Skin epidermis (tissue), 12 donors: ENCODE measurements at regions not wholly inside any gene's neighbourhood (a gene's known extent, or its start where the extent isn't known, plus 50 kb on each side); places are given as distances from the start of the nearest gene placed in this dataset.

Experiments used
- H3K27ac ChIP-seq, 21 experiments: fragments of 200-600 bp; sonication (generic) in 11 of 21; one replicate each; pipeline ENCODE4 v1.5.0; 2020; ENCODE audit warnings: mild to moderate bottlenecking in 3 of 21, inconsistent platforms in 2 of 21, moderate library complexity in 2 of 21
- H3K4me3 ChIP-seq, 7 experiments: fragments of 200-600 bp; sonication (generic) in 2 of 7; one replicate each; pipeline ENCODE4 v1.5.0; 2020; ENCODE audit warnings: inconsistent platforms in 2 of 7, mild to moderate bottlenecking in 2 of 7, moderate library complexity in 1 of 7

DNA sequence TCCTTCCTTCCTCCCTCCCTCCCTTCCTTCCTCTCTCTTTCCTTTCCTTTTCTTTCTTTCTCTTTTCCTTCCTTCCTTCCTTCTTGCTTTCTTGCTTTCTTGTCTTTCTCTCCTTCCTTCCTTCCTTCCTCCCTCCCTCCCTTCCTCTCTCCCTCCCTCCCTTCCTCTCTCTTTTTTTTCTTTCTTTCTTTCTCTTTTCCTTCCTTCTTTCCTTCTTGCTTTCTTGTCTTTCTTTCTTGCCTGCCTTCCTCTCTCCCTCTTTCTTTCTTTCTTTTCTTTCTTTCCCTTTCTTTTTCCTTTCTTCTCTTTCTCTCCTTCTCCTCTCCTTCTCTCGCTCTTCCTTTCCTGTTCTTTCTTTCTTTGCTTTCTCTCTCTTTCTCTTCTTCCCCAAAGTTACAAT, 728.4 kb upstream of the ADAMTS5 start:
- no peak overlapping the region for H3K27ac ChIP-seq
- H3K4me3 ChIP-seq = no peak overlapping the region

DNA sequence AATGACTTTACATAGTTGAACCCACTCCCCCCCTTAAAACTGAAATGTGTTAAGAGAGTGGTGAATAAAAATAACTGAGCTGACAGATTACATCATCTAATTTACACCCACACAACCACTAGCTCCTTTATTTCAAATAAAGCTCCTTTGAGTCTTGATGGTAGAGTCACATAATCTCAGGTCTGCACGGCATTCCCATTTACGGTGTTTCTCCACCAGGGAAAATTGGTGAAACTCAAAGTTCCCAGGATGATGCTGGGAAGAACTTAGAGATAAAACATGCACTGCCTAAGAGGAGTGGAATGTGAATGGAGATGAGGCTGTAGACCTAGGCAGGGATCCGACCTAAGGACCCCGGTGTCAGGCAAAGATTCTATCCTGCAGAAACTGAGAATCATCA, 727.8 kb upstream of the ADAMTS5 start:
- Histone ChIP-seq H3K27ac (no peak overlapping the region), H3K4me3 (no peak overlapping the region)

DNA sequence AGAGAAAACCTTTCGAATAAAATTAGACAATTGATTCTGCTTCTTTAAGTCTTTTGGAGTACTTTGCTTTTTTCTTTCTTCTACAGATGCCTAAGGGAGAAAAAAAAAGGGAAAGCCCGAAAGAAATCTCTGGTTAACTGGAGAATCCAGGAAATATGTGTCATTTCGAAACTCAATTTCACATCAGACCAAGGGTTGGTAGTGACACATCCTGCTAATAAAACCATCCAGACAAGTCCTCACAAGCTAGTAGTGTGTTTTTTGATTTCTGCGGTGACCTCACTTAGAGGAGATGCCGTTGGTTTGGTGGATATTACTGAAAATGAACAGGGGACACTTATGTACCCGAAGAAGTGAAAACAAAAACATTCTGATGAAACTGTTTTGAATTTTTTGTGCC, 726.5 kb upstream of the ADAMTS5 start:
- peak overlapping the region in 7 of 21 experiments; percentile 18 to 58 (median 42) for H3K27ac ChIP-seq
- H3K4me3 ChIP-seq = no peak overlapping the region

DNA sequence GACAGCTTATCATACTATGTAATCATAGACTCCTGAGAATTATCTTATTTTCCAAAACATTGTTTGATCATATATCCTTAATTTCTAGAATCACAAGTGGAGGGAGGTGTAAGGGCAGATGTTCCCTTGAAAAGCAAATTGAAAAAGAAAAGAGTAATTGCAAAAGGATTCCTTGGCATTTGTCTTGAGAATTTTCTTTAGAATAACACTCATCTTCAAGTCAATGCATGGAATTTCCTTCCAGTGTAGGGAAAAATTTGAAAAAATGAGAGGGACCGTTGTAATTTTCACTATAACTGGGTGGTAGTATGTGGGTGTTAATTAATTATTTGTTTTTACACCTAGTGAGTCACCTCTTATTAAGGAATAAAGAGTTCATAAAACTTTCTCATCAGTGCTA, 724.6 kb upstream of the ADAMTS5 start:
- no peak overlapping the region for H3K27ac ChIP-seq
- no peak overlapping the region for H3K4me3 ChIP-seq

DNA sequence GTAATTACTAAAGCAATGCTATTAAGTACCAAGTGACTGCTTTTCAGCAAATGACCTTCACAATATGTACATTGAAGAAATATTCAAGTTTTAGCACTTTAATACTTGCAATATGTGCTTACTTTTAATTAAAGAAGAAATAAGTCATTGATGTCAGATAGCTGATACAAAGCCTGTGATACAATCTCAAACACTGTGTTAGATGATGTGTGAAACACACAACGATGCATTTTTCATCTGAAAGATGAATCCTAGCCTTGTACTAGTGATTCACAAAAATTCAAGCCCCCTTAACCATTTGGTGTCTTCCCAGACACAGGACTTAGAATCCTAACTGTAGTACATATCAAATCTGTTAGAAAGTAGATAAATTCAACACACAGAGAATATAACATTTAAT, 724.1 kb upstream of the ADAMTS5 start:
- Histone ChIP-seq H3K27ac (no peak overlapping the region), H3K4me3 (no peak overlapping the region)

DNA sequence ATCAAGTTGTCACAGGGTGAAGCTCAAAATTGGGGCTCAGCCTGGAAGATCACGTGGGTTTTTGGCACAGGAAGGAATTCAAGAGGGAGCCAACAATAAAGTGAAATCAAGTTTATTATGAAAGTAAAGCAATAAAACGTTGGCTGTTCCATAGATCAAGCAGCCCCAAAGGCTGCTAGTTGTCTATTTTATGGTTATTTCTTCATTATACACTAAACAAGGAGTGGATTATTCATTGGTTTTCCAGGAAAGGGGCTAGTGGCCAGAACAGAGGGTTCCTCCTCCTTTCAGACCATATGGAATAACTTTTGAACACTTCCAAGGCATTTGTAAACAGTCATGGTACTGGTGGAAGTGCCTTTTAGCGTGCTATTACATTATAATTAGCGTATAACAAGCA, 723.5 kb upstream of the ADAMTS5 start:
- Histone ChIP-seq H3K4me3 (no peak overlapping the region), H3K27ac (no peak overlapping the region)

DNA sequence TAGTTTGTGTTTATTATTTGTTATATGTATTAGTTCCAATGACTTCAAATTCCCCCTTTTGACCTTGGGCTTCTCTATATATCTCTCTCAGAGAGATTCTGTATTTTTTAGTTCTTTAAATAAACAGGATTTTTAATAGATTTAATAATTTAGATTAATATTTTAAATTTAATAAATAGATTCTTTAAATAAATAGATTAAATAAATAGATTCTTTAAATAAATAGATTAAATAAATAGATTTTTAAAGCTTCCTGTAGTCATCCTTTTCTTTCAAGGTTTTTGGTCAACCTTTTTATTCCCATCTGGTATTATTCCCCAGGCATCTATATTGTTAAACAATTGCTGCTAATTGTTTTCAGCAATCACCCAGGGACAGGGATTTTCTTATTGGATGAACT, 721.9 kb upstream of the ADAMTS5 start:
- no peak overlapping the region for H3K4me3 ChIP-seq
- no peak overlapping the region for H3K27ac ChIP-seq

DNA sequence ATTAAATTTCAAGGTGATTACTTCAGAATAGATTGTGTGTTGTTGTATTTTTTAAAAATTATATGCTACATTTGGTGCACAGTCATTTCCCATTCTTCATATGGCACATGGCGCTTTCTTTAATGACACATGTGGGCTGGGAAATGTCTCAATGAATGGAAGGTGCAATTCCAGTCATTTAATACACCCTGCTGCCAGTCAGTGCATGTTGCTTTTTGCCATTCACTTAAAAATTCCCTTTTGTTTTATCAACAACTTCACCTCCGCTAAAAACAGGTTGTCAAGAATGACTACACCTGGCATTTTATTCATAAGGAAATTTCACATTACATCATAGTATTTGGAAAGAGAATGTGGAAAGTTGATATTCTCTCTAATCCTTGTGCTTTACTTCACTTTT, 716.4 kb upstream of the ADAMTS5 start:
- Histone ChIP-seq H3K27ac (no peak overlapping the region), H3K4me3 (no peak overlapping the region)

DNA sequence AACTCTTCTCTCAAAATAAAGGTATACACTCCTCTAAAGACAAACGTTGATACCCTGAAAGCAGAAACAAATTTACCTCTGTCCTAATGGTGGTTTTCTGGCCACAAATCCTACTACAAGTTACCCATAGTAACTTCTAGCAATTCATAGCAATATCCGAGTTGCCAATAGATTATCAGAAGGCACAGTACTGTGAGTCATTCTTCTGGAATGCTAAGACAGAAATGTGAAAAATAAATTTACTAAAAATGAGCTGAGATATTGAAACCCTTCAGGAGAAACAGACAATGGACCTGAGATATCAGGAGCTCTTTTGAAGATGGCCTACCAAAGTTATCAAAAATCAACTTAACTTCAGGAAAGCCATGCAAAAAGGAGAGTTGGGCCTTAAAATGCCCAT, 715.0 kb upstream of the ADAMTS5 start:
- peak overlapping the region in 1 of 21 experiments; percentile 12 for H3K27ac ChIP-seq
- H3K4me3 ChIP-seq = no peak overlapping the region

DNA sequence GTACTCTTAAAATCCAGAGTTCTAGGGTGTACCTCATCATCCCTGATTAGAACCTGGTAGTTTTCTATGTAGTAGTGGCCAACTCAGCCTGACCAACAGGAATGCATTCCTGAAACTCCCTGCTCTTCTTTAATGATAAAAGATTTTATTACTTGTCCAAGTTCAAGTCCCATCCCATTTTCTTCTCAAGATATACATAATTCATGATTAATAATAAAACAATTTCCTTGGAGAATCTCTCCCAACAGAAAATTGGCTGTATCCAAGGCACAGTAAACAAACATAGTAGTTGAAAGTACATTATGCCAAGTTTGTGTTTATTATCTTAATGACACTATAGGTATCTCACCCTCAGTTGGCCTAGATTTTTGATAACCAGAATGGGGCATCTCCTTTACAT, 714.1 kb upstream of the ADAMTS5 start:
- H3K4me3 ChIP-seq = no peak overlapping the region
- H3K27ac ChIP-seq = peak overlapping the region in 1 of 21 experiments; percentile 33

DNA sequence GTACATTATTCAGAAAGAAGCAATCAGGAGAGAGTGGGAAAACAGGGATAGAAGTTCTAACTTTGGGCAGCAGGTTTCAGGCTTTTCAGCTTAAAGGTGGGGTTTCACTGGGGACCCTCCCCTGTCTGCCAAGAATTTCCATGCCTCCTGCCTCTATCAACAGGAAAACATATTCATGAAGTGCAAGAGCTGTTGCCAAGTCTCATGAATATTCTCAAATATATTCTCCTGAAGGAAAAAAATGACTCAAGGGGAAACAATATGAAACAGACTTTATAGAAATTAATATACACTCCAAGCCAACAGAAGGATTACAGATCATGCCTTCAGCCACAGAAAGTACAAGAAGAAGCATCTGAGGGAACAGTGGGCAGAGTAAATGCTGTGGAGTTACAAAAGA, 713.3 kb upstream of the ADAMTS5 start:
- Histone ChIP-seq H3K4me3 (no peak overlapping the region), H3K27ac (peak overlapping the region in 1 of 21 experiments; percentile 33)

DNA sequence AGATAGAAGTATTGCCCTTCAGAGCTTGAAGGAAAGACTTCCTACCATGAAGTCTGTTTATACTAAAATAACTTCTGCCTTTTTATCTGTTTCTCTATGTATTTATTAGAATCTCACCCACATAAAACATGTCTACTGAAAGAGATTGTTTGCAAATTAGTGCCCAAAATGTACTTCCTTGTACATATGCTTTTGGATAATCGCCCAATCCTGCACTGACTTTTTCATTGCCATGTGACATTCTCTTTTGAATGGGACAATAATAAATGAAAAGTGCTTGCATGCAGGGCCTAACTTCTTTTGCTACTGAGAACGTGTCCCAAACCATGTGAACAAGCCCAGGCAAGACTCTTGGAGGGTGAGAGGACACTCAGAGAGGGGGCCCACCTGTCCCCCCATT, 711.6 kb upstream of the ADAMTS5 start:
- H3K4me3 ChIP-seq = no peak overlapping the region

DNA sequence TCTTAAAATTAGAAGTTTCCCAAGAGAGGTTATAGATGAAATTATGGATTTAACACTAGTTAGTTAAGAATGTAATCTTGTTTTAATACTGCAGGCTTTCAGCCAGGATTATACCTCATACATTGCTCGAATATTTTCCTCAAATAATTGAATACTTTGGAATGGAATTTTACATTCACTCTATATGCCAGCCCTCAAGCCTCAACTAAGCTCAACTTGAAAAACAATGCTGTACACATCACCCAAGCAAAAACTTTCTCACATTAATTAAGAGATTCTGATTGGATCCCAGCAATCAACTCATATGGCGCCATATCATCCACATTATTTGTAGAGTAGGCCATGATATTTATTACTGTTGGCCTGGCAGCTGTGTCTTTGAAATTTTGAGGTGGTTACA, 710.7 kb upstream of the ADAMTS5 start:
- H3K4me3 ChIP-seq = no peak overlapping the region
- no peak overlapping the region for H3K27ac ChIP-seq

More for the DNA sequence above, 711.6 kb upstream of the ADAMTS5 start:
- no peak overlapping the region for H3K27ac ChIP-seq

DNA sequence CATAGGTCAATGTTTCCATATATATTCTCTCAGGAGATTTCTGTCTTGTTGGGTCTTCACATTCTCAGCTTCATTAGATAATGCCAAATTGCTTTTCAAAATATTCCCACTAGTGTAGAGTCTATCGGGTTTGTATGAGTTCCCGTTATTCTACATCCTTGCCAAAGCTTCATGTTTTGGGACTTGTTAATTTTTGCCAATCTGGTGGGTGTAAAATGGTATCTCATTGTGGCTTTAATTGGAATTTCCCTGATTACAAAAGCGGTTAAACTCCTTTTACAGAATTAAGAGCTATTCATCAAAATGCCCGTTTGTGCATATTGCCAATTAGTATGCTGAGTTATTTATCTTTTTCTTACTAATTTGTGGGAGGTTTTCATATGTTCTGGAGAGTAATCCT, 708.4 kb upstream of the ADAMTS5 start:
- H3K27ac ChIP-seq = no peak overlapping the region
- no peak overlapping the region for H3K4me3 ChIP-seq

DNA sequence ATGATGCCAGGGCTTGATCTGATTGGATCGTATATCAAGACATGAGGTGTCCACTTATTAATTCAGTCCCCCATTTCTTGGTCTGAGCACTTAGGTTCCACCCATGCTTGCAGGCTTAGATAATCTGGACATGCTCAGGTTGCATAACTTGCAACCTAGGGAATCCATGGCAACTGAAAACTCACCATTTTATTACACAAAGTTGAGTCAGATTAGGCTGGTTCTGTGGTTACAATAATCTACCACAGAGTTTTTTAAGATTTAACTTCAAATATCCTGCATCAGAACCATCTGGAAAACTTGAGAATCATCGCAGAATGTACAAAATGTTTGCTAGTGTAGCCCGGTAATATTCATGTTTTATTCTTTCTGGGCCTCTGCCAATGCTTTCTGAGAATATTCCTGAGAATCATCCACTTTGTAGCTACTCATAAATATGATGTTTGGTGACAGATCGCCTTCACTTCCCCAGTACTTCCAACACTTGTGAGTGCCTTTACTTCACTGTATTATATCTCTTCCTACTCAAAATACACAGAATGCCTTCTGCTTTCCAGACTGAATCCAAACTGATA, 707.2 kb upstream of the ADAMTS5 start:
- Histone ChIP-seq H3K4me3 (no peak overlapping the region), H3K27ac (peak overlapping the region in 1 of 21 experiments; percentile 39)

DNA sequence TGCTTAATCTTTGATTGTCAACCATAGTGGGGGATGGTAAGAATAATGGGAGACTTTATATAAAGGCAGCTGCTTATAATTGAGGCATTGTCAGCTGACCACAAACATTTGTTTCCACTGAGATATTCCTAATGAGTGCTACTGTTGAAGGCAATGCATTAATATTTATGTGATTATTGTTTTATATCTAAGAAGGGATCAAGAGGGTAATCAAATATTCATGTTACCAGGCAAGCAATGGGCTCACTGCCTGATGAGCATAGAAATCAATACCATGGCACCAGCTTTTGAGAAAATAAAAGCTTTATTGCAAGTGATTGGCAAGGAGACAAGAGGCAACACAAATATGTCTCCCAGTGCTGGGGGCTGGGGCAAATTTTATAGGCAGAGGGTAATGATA, 706.7 kb upstream of the ADAMTS5 start:
- H3K27ac ChIP-seq = peak overlapping the region in 2 of 21 experiments; percentile 4 to 39
- no peak overlapping the region for H3K4me3 ChIP-seq

DNA sequence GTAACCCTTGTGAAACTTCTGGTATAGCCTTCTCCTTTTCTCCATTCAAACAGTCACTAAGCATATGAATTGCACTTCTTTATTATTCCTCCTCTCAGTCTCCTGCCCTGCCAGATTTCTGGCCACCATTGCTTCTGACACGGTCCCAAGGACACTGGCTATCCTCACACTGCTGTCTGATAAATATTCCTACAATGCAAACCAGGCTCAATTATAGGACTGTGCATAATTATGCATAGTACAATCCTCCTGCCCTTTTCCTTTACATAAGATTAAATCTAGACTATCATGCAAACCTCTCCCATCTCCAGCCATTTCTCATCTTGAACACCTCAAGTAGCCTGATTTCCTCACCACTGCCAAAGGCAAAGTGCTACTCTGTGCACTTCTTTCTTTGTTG, 704.3 kb upstream of the ADAMTS5 start:
- no peak overlapping the region for H3K27ac ChIP-seq

DNA sequence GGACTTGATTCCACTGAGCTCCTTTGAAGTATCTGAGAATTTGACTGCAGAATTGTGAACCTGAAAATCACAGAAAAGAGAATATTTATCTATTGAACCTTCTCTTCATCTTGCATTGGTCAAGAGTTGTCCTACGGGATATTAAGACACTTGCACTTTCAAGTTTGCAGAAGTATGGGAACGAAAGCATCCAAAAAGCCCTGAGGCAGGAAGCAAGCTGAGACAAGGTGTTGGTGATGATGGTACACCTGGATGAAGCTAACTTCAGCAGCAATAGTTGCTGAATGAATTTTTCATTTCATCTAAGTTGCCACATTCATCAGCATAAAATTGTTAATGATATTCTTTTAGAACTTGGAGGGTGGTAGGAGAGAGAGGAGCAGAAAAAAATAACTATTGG, 686.6 kb upstream of the ADAMTS5 start:
- Histone ChIP-seq H3K27ac (no peak overlapping the region), H3K4me3 (no peak overlapping the region)

More for the DNA sequence above, 704.3 kb upstream of the ADAMTS5 start:
- no peak overlapping the region for H3K4me3 ChIP-seq

DNA sequence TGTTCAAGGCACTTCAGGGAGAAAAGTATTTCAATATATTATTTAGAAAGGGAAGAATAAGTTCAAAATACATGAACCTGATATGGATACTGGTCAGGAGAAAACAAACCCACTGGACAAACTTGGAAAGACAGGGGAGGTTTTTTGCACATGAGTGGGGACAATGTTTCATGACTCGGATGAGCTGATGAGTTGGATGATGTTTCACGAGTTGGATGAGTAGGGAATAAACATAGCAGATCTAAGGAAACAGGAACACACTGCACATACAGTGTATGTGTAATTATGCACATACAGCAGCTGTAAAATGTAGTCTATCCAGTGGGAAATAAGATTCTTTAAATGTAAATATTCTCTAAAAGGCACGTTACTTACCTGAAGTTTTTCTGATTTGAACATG, 682.9 kb upstream of the ADAMTS5 start:
- Histone ChIP-seq H3K27ac (no peak overlapping the region), H3K4me3 (no peak overlapping the region)

DNA sequence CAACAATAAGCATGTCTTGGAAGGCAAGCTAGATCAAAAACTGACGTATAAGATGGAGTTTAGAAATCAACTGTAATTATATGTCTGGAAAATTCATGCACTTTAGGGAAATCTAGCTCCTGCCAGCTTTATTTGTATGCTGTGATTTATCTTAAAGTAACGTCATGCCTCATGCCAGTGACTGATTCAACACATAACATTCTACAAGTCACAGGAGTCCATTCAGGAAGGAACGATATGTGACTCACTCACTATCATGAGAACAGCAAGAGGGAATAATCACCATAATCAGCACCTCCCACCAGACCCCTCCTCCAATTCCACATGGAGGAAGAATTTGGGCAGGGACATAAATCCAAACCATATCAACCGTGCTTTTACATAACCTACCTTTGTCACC, 682.4 kb upstream of the ADAMTS5 start:
- H3K4me3 ChIP-seq = no peak overlapping the region
- peak overlapping the region in 1 of 21 experiments; percentile 40 for H3K27ac ChIP-seq

DNA sequence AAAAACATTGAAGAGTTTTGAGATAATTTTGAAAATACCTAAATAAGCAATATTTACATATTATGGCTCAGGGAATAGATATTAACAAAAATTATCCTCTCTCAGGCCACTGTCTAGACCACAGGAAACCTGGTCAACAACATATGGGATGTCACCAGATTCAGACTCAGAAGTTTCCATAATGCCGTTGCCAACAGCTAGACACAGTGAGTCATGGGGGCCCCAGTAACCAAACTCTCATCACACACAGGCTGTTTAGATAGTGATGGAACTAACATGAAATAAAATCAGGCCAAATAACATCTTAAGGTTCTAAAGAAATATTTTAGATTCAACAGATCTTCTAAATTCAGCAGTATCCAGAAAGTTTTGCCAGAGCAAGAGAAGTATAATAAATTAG, 681.7 kb upstream of the ADAMTS5 start:
- Histone ChIP-seq H3K4me3 (no peak overlapping the region), H3K27ac (peak overlapping the region in 1 of 21 experiments; percentile 40)

DNA sequence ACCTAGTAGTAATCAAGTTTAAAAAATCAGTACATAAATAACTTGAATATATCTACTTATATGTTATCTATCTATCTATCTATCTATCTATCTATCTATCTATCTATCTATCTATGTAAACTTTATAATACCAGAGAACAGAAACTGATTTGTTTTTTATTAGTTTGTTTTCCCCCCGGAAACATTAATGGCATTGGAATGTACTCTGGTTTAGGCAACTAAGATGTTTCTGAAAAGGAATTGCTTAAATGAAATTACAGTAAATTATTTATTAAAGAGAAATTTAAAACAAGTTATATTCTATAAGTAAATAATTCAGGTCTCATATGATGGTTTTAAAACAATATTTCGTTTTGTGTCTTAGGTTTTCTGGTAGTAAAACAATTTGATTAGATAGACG, 681.0 kb upstream of the ADAMTS5 start:
- peak overlapping the region in 1 of 21 experiments; percentile 40 for H3K27ac ChIP-seq
- no peak overlapping the region for H3K4me3 ChIP-seq
